ENCODE measurements at regions not wholly inside any gene's neighbourhood (a gene's known extent, or its start where the extent isn't known, plus 50 kb on each side); places are given as distances from the start of the nearest gene placed in this dataset.

DNA sequence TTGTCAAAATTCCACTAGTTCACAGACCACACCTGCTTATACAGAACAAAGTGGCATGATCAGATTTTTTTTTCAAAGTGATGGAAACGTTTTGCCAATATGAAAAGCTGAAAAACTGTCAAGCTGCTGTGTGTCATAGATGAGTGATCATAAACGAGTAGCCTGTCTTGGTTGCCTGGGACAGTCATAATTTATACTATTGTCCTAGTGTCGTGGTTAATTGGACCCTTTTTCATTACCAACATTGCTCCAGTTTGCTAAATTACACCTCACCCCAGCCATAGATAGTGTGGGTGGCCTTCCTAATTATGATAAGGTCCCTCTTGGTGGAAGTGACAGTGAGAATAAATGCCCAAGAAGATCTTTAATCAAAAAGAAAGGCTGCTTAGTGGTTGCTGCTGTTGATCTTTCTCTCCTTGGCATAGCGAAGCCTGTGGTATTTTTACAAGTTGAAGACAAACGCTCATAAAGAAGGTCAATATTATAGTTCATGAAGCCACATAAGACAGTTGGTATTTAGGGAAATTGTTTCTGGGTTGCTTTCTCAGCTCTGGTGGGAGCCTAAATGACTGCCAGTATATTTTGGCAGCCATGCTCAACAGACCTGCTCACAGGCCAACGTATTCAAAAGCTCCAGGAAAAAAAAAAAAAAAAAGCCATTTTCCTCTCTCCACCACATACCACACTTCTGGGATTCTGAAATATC, 478.1 kb downstream of the PLA2G4A start:
- DNase-seq (ENCODE audit: low spot score) = no peak

- no peak for DNase-seq (ENCODE audit: low spot score)
Observed at GRCh38 chr1:187310038-187310631, 481.4 kb downstream of the PLA2G4A start.

DNA sequence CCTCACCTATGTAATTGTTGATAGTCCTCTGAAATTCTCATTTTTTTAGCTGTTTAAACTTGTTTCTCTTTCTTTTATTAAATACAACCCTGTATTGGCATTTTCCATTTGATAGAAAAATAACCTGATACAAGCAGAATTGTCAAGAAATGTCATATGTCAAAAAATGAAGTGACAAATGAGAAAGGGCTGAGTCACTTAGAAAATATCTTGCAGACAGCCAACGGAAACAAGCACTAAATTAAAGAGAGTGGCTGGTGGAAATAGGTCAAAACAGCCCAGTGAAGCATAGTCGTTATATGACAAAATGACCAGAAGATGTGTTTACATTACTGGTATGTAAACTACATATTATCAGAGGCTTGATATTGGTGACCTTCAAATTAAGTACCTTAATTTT, 484.4 kb downstream of the PLA2G4A start:
- no peak for DNase-seq (ENCODE audit: low spot score)

GRCh38 chr1:187326557-187326956, 497.8 kb downstream of the PLA2G4A start:
- DNase-seq (ENCODE audit: low spot score) = no peak

- no peak for DNase-seq (ENCODE audit: low spot score)
Observed at GRCh38 chr1:187336441-187337168, 507.9 kb downstream of the PLA2G4A start.

GRCh38 chr1:187338762-187339412, 510.1 kb downstream of the PLA2G4A start:
- DNase-seq (ENCODE audit: low spot score) = no peak

DNA sequence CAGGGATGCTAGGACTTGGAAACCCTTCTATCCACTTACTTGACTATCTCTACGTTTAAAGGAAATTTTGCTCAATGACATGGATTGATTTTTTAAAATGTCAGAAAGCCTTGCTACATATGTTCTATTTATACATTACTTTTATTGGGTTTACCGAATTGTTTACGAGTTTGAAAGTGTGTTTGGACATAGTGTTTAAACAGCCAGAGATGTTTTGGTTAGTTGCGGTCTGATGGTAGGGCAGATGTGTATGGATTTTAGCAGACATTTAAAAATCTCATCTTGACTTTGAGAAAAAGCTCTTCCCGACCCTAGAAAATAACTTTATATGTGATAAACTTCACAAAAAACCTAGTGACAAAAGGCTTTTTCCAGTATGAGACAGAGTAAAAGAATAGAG, 513.7 kb downstream of the PLA2G4A start:
- no peak for DNase-seq (ENCODE audit: low spot score)

DNA sequence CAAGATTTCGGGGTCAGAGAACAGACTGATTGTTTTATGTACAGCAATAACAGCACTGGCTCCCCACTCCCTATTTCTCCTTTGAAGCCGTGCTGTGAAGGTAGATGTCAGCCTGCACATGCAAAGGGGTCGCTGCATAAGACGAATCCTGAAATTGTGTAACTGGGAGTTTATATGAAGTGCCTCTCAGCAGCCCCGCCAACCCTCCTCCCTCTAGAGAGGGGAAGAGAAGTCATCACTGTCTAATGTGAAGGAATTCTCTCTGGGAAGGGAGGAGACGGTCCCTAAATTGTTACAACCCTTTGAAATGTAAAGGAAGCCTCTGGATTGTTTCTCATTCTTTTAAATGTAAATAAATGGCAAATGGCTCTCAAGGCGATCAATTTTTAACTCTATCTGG, 545.3 kb downstream of the PLA2G4A start:
- no peak for DNase-seq (ENCODE audit: low spot score)

DNA sequence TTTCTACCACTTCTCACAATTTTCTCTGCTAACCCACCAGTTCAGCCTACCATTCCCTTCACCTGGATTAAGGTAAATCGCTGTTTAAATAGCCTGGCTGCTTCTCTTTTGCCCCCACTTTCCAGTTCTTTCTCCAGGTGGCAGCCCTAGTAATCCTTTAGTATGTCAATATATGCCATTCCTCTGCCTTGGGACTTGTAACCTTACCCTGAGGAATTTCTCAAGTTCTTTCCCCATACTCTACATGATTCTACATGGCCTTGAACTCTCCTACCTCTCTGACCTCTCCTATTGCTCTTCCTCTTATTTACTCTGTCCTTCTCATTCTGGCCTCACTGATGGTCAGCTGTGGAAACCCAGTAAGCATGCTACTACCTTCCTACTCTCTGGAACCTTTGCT, 546.0 kb downstream of the PLA2G4A start:
- no peak for DNase-seq (ENCODE audit: low spot score)

DNA sequence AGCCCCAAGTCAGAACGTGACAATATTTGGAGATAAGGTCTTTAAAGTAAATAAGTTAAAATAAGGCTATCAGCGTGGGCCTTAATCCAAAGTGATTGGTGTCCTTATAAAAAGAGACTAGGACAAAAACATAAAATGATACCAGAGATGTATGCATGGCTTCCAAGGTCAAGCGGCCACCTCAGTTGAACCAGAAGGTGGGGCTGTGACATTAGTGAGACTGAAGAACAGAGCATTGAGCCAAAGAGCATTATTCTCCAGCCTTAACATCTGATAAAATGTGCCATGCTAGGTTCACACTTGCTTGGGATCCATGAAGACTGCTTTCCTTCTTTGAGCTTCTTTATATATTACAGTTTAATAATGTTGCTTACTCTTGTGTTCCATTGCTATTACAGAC, 554.6 kb downstream of the PLA2G4A start:
- DNase-seq (ENCODE audit: low spot score) = no peak

- DNase-seq (ENCODE audit: low spot score) = no peak
Observed at GRCh38 chr1:187384504-187384903, 555.8 kb downstream of the PLA2G4A start.

GRCh38 chr1:187390215-187390818, 561.6 kb downstream of the PLA2G4A start:
- no peak for DNase-seq (ENCODE audit: low spot score)

- DNase-seq (ENCODE audit: low spot score) = no peak
Observed at GRCh38 chr1:187396226-187396625, 567.5 kb downstream of the PLA2G4A start.

GRCh38 chr1:187396929-187397796, 568.4 kb downstream of the PLA2G4A start:
- no peak for DNase-seq (ENCODE audit: low spot score)

- no peak for DNase-seq (ENCODE audit: low spot score)
Observed at GRCh38 chr1:187408212-187409004, 579.7 kb downstream of the PLA2G4A start.

DNA sequence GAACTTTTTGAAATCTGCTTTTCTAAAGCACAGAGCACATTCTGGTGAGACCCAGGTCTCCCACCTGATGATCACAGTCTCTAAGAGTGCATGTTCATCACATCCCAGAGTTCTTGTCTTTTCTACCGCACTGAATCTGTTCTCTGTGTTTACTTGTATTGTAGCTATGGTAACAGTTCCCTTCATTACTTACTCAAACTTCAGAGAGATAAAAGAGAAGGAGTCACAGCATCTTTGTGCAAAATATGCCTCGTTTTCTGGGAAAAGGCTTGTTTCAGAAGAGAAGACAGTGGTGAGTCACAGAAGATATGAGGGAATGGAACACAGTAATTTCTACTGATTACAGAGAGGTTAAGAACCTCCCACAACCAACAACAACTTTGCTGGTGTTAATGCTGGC, 580.6 kb downstream of the PLA2G4A start:
- no peak for DNase-seq (ENCODE audit: low spot score)

DNA sequence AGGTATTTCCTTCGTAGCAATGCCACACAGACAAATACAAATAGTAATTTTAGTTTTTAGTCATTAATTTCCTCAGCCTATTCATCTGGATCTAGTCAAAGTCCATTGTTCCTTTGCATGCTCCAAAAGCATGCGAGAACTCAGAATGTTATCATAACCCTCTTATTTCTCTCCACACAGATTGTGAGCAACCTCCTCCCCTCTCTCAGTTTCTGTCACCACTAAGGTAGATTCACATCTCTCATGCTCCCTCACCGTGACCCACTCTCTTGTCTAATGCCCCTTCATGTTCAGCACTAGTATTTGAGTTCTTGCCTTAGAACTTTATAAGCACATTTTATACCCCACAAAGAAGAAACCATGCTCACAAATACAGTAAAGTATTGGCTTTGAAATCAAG, 582.4 kb downstream of the PLA2G4A start:
- no peak for DNase-seq (ENCODE audit: low spot score)

DNA sequence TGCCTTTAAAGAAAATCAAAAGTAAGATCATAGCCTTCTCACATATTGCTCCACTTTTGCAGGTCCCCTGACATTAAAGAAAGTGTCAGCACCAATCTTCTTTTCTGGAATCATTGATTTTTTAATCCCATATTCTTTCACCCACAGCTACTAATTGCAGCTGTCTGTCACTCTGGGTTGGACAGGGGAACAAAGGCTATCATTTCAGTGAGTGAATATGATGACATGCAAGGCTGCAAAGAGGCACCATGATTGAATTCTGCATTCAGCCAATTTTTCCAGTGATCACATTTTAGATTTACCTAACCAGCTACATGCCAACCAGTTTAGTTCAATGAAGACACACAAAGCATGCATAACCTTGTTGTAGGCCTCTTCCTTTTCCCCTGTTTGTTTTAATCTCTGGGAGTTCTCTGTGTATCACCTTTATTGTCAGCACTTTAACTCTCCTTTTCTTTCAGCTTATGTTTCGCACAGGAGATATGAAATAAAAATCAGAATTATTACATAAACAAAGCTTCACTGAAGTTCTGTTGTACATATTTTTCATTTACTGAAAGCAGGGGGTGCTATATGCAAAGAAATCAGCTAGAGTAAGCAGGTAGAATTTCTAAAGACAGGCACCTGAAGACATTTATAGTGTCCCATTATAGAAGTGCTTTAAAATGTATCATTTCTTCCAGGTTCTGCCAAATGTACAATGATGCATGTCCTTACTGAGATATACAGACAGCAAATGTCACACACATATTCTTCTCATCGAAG, 584.8 kb downstream of the PLA2G4A start:
- DNase-seq (ENCODE audit: low spot score) = no peak

DNA sequence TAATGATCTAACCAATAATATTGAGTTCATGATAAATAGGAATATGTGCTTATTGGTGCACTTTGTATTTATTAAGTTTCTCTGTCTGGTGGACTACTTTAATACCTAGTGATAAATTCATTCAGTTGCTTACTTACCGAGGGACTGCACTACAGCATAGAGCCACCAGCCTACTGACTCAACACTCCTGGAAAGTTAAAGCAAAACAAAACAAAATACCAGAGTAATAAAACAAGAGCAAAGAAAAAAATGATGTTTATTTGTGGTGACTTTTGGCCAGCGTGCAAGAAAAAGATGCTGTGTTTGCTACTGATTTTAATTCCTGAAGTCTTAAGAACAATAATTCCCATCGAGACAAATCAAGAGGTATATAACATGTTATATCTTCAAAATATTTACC, 586.3 kb downstream of the PLA2G4A start:
- DNase-seq (ENCODE audit: low spot score) = no peak

- DNase-seq (ENCODE audit: low spot score) = no peak
Observed at GRCh38 chr1:187417520-187417919, 588.8 kb downstream of the PLA2G4A start.

All from SW480 (cell line).